ENCODE measurements at regions not wholly inside any gene's neighbourhood (a gene's known extent, or its start where the extent isn't known, plus 50 kb on each side); places are given as distances from the start of the nearest gene placed in this dataset.

- no peak for TF ChIP-seq POLR2A (IDR thresholded peaks at IDR 0.05)
- TF ChIP-seq POLR2AphosphoS5 (IDR thresholded peaks at IDR 0.05; ENCODE audit: insufficient read depth in 1 of 2, low read depth in 1 of 2) = no peak
Measured at GRCh38 chr22:42320443-42321416, 50.3 kb upstream of the TCF20 start.
